ENCODE measurements at regions not wholly inside any gene's neighbourhood (a gene's known extent, or its start where the extent isn't known, plus 50 kb on each side); places are given as distances from the start of the nearest gene placed in this dataset.

GRCh38 chr7:81594767-81595166, 175.1 kb downstream of the HGF start:
- no peak for TF ChIP-seq CTCF (IDR thresholded peaks at IDR 0.05; ENCODE audit: low read depth, low read length)
- TF ChIP-seq MAX (IDR thresholded peaks at IDR 0.05; ENCODE audit: low read depth, low read length), result no peak
